ENCODE measurements at regions not wholly inside any gene's neighbourhood (a gene's known extent, or its start where the extent isn't known, plus 50 kb on each side); places are given as distances from the start of the nearest gene placed in this dataset.
"Not testable (repeated sequence)": the region's sequence is repeated elsewhere in the genome, so short reads cannot be mapped to it uniquely, and the experiment has no call there.

DNA sequence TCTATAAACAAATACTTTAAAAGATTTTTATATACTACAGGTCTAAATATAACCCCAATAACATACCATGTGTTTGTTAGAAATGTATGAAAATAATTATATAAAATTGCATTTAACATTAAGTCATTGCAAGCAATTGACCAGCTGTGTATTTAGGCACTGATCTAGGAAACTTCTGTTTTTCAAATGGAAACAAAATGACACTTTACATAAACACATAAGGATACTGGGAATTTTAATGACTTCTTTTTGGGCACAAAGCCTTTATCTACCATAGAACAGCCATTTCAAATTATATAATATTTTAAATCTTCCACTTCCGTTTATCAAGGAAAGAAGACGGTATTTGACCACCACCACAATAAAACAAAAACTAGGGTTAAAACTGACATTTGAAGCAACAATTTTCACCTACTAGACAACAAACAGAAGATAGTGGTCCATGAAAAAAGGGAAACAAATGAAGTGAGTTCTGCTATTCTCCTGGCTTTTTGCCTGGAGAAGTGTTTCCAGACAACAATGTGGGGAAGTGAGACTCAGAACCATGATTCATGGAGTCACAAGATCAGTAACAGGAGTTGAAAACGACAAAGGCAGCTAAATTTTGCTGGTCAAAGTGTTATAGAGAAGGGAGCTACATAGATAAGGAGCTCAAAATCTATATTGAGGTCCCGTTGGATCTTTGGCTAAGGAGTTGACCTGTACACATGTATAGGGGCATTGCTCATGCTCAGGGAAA is 475.1 kb downstream of the TRHDE start:
- TF ChIP-seq, protein P1, sequence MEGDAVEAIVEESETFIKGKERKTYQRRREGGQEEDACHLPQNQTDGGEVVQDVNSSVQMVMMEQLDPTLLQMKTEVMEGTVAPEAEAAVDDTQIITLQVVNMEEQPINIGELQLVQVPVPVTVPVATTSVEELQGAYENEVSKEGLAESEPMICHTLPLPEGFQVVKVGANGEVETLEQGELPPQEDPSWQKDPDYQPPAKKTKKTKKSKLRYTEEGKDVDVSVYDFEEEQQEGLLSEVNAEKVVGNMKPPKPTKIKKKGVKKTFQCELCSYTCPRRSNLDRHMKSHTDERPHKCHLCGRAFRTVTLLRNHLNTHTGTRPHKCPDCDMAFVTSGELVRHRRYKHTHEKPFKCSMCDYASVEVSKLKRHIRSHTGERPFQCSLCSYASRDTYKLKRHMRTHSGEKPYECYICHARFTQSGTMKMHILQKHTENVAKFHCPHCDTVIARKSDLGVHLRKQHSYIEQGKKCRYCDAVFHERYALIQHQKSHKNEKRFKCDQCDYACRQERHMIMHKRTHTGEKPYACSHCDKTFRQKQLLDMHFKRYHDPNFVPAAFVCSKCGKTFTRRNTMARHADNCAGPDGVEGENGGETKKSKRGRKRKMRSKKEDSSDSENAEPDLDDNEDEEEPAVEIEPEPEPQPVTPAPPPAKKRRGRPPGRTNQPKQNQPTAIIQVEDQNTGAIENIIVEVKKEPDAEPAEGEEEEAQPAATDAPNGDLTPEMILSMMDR (IDR thresholded peaks at IDR 0.05; ENCODE audit: insufficient read depth, low read length): no peak
- H3K4me3 ChIP-seq (ENCODE audit: low read depth, low read length): no peak overlapping the region
- no peak for DNase-seq (ENCODE audit: low read depth)

DNA sequence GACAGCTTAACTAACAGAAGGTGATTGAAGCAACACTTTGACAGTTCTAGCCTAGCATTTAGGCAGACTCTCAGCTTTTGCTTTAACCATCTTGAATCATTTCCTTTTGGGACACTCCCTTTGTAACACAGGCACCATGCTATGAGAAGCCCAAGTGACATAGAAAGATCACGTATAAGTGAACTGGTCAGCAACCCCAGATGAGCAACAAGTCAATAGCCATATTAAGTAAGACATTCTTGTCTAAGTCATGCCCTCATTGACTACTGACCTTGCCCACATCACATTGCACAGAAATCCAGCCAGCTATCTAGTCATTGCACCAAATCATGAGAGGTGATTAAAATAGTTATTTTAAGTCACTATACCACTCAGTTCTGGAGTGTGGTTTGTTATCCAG is 476.8 kb downstream of the TRHDE start:
- no peak overlapping the region for H3K4me3 ChIP-seq (ENCODE audit: low read depth, low read length)
- no peak for DNase-seq (ENCODE audit: low read depth)
- TF ChIP-seq, protein P1 (IDR thresholded peaks at IDR 0.05; ENCODE audit: insufficient read depth, low read length): no peak

DNA sequence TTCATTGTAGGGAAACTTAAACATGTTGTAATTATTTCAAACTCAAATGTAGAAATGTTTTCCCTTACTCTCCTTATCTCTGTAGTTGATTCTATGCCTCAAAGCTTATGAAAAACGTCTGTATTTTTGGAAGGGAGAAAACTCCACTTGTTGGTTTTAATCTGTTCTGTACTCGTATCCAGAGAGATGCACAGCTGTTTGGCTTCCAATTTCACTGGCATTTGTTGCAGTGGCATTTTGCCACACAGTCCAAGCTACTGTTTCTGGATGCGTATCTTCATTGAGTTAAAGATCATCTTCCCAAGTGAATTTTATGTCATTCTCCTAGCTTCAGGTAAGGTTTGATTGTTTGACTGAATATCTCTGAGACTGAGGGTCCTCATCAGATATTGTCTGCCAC is 481.4 kb downstream of the TRHDE start:
- DNase-seq (ENCODE audit: low read depth): no peak
- H3K4me3 ChIP-seq (ENCODE audit: low read depth, low read length): no peak overlapping the region
- TF ChIP-seq, protein P1 (IDR thresholded peaks at IDR 0.05; ENCODE audit: insufficient read depth, low read length): no peak

DNA sequence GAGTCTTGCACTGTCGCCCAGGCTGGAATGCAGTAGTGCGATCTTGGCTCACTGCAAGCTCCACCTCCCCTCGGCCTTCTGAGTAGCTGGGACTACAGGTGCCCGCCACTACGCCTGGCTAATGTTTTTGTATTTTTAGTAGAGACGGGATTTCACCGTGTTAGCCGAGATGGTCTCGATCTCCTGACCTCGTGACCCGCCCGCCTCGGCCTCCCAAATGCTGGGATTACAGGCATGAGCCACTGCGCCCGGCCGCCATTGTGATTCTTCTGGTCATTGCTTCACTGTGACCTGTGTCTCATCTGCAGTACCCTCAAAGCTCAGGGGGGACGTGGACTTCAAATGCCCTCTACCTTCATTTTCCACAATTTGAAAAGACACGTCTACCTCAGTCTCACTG is 481.9 kb downstream of the TRHDE start:
- H3K4me3 ChIP-seq (ENCODE audit: low read depth, low read length); DNase-seq (ENCODE audit: low read depth): not testable (repeated sequence)

DNA sequence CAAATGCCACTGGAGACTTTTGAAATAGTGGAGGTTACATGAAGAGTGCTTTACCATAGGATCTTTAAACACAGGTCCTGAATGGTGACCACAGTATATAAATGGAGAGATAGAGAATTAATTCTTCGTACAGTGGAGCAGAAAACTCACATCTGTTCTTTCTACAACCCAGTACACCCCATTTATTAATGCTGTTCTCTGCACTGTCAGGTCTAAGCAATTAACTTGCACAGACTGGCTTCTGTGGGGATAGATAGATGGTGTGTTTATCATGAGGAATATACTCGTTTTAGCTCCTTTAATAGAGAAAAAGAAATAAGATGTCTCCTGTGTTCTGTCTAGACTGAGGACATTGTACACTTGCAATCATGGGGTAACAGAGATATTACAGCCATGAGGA is 494.3 kb downstream of the TRHDE start:
- H3K4me3 ChIP-seq (ENCODE audit: low read depth, low read length): no peak overlapping the region
- TF ChIP-seq, protein P1 (IDR thresholded peaks at IDR 0.05; ENCODE audit: insufficient read depth, low read length): no peak
- no peak for DNase-seq (ENCODE audit: low read depth)

DNA sequence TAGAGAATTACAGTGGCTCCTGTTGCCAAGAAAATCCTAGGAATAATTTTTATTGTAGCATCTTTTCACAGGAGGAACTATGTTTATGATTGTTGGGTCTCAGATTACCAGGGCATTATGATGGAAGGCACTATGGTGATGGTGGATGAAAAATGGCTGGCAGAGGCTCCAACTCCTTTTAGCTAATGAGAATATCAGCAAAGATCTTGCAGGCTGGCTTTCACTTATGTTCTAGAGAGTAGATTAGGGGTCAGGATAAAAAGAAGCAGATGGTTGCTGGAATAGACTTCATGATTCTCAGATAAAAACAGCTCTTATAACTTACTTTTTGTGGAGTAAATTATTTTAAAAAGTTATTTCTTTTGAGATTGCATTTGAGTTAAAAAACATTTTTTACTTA is 501.9 kb downstream of the TRHDE start:
- DNase-seq (ENCODE audit: low read depth): no peak
- TF ChIP-seq, protein P1 (IDR thresholded peaks at IDR 0.05; ENCODE audit: insufficient read depth, low read length): no peak

DNA sequence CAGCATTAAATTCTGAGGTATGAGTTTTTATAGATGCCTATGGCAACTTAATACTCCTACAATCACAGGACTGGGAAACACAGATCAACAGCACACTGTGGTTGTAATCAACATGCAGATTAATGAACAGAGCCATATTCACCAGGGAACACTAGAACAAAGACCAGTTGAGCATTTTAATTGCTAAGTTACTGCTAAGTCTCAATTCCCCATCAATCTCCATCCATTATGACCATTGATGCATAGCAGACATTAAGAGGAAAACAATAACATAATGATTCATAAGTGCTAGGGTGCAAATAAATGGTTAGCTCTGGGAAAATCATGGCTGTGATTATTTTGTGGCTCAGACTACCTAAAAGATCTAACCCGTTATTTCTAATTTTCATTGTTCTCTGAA is 505.6 kb downstream of the TRHDE start:
- H3K4me3 ChIP-seq (ENCODE audit: low read depth, low read length): no peak overlapping the region
- TF ChIP-seq, protein P1 (IDR thresholded peaks at IDR 0.05; ENCODE audit: insufficient read depth, low read length): no peak
- no peak for DNase-seq (ENCODE audit: low read depth)

More for the DNA sequence above, 501.9 kb downstream of the TRHDE start:
- H3K4me3 ChIP-seq (ENCODE audit: low read depth, low read length): no peak overlapping the region

Measured in fibroblast of the aortic adventitia (primary cell).